PC-9 (cell line): ENCODE measurements at regions not wholly inside any gene's neighbourhood (a gene's known extent, or its start where the extent isn't known, plus 50 kb on each side); places are given as distances from the start of the nearest gene placed in this dataset.
A peak's percentile ranks its signal among the peaks of the same experiment; 100 is the strongest.

ENCODE experiments used
- BruUV-seq: library from RNA; stranded (reverse); fragments of 400-500 nt; replicated peaks from 2 replicates; lab custom pipeline; 2021; lab: Mats Ljungman, UMichigan
- CTCF ChIA-PET: fragments of 300-600 bp; sonication (Branson Sonifier 250); formaldehyde crosslinking; loops from one replicate; lab custom pipeline; 2022; ENCODE audit warnings: antibody characterized with exemption; lab: Charles Lee
- POLR2A ChIA-PET: fragments of 300-600 bp; sonication (Branson Sonifier 250); formaldehyde crosslinking; loops from one replicate; lab custom pipeline; 2022; ENCODE audit warnings: antibody characterized with exemption; ENCODE audit not compliant: unreplicated experiment; lab: Charles Lee
- DNase-seq, 2 experiments: peaks; one replicate each; pipeline versions ENCODE4 v3.0.0 to v3.0.0-alpha.2; 2015 to 2022; ENCODE audit warnings: mixed read lengths in 1 of 2
- H2AFZ ChIP-seq: fragments of 200-600 bp; sonication (generic); 2 replicates; pipeline ENCODE4 v1.8.1; 2017; ENCODE audit warnings: antibody characterized with exemption
- H3F3A ChIP-seq: fragments of 200-600 bp; sonication (generic); 2 replicates; pipeline ENCODE4 v1.8.1; 2017; ENCODE audit warnings: antibody characterized with exemption, mild to moderate bottlenecking, low read depth; ENCODE audit not compliant: insufficient read depth
- H3K27ac ChIP-seq: fragments of 200-600 bp; sonication (generic); 2 replicates; pipeline ENCODE4 v1.6.1; 2016; ENCODE audit warnings: mixed run types
- H3K27me3 ChIP-seq: fragments of 200-600 bp; sonication (generic); 2 replicates; pipeline ENCODE4 v1.6.1; 2016; ENCODE audit warnings: low read depth, mixed run types; ENCODE audit not compliant: insufficient read depth
- H3K36me3 ChIP-seq: fragments of 200-600 bp; sonication (generic); 2 replicates; pipeline ENCODE4 v1.6.1; 2016; ENCODE audit warnings: low read depth, mixed run types
- H3K4me1 ChIP-seq: fragments of 200-600 bp; sonication (generic); replicated peaks from 2 replicates; pipeline ENCODE4 v1.6.1; 2016; ENCODE audit warnings: mixed run types; ENCODE audit not compliant: insufficient read depth
- H3K4me2 ChIP-seq: fragments of 200-600 bp; sonication (generic); 2 replicates; pipeline ENCODE4 v1.6.1; 2017; ENCODE audit warnings: mixed run types
- H3K4me3 ChIP-seq: fragments of 200-600 bp; sonication (generic); 2 replicates; pipeline ENCODE4 v1.6.1; 2016; ENCODE audit warnings: mixed run types
- H3K79me2 ChIP-seq: fragments of 200-600 bp; sonication (generic); 2 replicates; pipeline ENCODE4 v1.6.1; 2017; ENCODE audit warnings: low read depth, mixed run types
- H3K9me2 ChIP-seq: fragments of 200-600 bp; sonication (generic); 2 replicates; pipeline ENCODE4 v1.8.1; 2017; ENCODE audit warnings: mild to moderate bottlenecking; ENCODE audit not compliant: insufficient read depth
- H3K9me3 ChIP-seq: fragments of 200-600 bp; sonication (generic); 2 replicates; pipeline ENCODE4 v1.8.1; 2016; ENCODE audit warnings: low read depth; ENCODE audit not compliant: insufficient read depth
- H4K20me1 ChIP-seq: fragments of 200-600 bp; sonication (generic); 2 replicates; pipeline ENCODE4 v1.8.1; 2017; ENCODE audit not compliant: insufficient read depth
- CTCF ChIP-seq: fragments of 200-600 bp; sonication (generic); conservative IDR thresholded peaks from 2 replicates; pipeline ENCODE4 v1.6.1; 2017; ENCODE audit warnings: mixed run types, antibody characterized with exemption, mild to moderate bottlenecking, moderate library complexity
- EZH2 ChIP-seq: fragments of 200-600 bp; sonication (generic); IDR thresholded peaks from 2 replicates; pipeline ENCODE4 v1.8.0; 2017; ENCODE audit warnings: antibody characterized with exemption, low read depth
- intact Hi-C: fragments of 100-400 bp; cut with micrococcal nuclease; formaldehyde crosslinking; loops from one replicate; pipeline ENCODE4 v1.10.0; 2022; ENCODE audit not compliant: unreplicated experiment

GRCh38 chr3:163481738-163482137 lies 1596.6 kb downstream of the SI start:
- Histone ChIP-seq H3K4me3 (no peak overlapping the region), H3K4me1 (no peaks in the 10 kb centered on the region), H3K27me3 (no peaks in the 10 kb centered on the region), H3F3A (no peaks in the 10 kb centered on the region), H3K79me2 (no peaks in the 10 kb centered on the region), H4K20me1 (no peaks in the 10 kb centered on the region), H3K9me2 (no peaks in the 10 kb centered on the region), H3K4me2 (no peak overlapping the region), H3K27ac (no peak overlapping the region), H3K9me3 (no peaks in the 10 kb centered on the region), H2AFZ (no peak overlapping the region), H3K36me3 (no peaks in the 10 kb centered on the region)
- TF ChIP-seq CTCF (no peak), EZH2 (no peak)
- CTCF ChIA-PET, result no interaction called here
- POLR2A ChIA-PET, result no interaction called here
- no TSS peak for BruUV-seq
- intact Hi-C loops, result no loop called here
- DNase-seq, result no peak

- Histone ChIP-seq H4K20me1 (no peaks in the 10 kb centered on the region), H3K4me1 (no peaks in the 10 kb centered on the region), H3K9me2 (no peaks in the 10 kb centered on the region), H3K79me2 (no peaks in the 10 kb centered on the region), H3K27ac (no peak overlapping the region), H3K4me2 (no peak overlapping the region), H3K36me3 (no peaks in the 10 kb centered on the region), H2AFZ (no peak overlapping the region), H3F3A (0 out of 2 replicates have a peak, but pooled peaks cover 3% of the 10 kb centered on the region), H3K9me3 (no peaks in the 10 kb centered on the region), H3K4me3 (no peak overlapping the region), H3K27me3 (no peaks in the 10 kb centered on the region)
- CTCF ChIA-PET, result no interaction called here
- no TSS peak for BruUV-seq
- peak; percentile 50; the same call in 1 of the 2 replicates for TF ChIP-seq CTCF
- no peak for TF ChIP-seq EZH2
- intact Hi-C loops, result loop anchor here (10.0 kb wide), 1 partner anchor 479 kb away; no protein-coding TSS in a partner anchor
- POLR2A ChIA-PET, result no interaction called here
- no peak for DNase-seq
Measured at GRCh38 chr3:163476179-163476578, 1602.1 kb downstream of the SI start.

GRCh38 chr3:163474766-163475165 lies 1603.5 kb downstream of the SI start:
- H3K79me2 ChIP-seq, result no peaks in the 10 kb centered on the region
- CTCF ChIA-PET, result no interaction called here
- BruUV-seq, result no TSS peak
- no peaks in the 10 kb centered on the region for H3K4me1 ChIP-seq
- DNase-seq, result no peak
- no peak overlapping the region for H3K4me3 ChIP-seq
- no peak overlapping the region for H2AFZ ChIP-seq
- no peaks in the 10 kb centered on the region for H4K20me1 ChIP-seq
- no peaks in the 10 kb centered on the region for H3K9me2 ChIP-seq
- H3F3A ChIP-seq, result 0 out of 2 replicates have a peak, but pooled peaks cover 3% of the 10 kb centered on the region
- H3K27ac ChIP-seq, result no peak overlapping the region
- H3K36me3 ChIP-seq, result no peaks in the 10 kb centered on the region
- intact Hi-C loops, result loop anchor here (10.0 kb wide), 1 partner anchor 480 kb away; no protein-coding TSS in a partner anchor
- POLR2A ChIA-PET, result interaction anchor here (0.7 kb wide), 1 partner anchor 269 kb away, joined by 4 read pairs; no protein-coding TSS in a partner anchor
- no peaks in the 10 kb centered on the region for H3K27me3 ChIP-seq
- TF ChIP-seq CTCF (no peak), EZH2 (no peak)
- H3K4me2 ChIP-seq, result no peak overlapping the region
- H3K9me3 ChIP-seq, result no peaks in the 10 kb centered on the region
